ENCODE measurements at regions not wholly inside any gene's neighbourhood (a gene's known extent, or its start where the extent isn't known, plus 50 kb on each side); places are given as distances from the start of the nearest gene placed in this dataset.

GRCh38 chr10:10460451-10460850, 557.2 kb upstream of the CELF2 start:
- no peak for FAIRE-seq

GRCh38 chr10:10462151-10462941, 555.3 kb upstream of the CELF2 start:
- FAIRE-seq, result no peak

- FAIRE-seq, result no peak
These were observed 545.9 kb upstream of the CELF2 start for GRCh38 chr10:10471758-10472157.

GRCh38 chr10:10475812-10476211, 541.9 kb upstream of the CELF2 start:
- no peak for FAIRE-seq

- FAIRE-seq, result no peak
These were observed 539.8 kb upstream of the CELF2 start for GRCh38 chr10:10477844-10478243.

- FAIRE-seq, result no peak
These were observed 538.2 kb upstream of the CELF2 start for GRCh38 chr10:10479465-10479864.

- no peak for FAIRE-seq
These were observed 535.1 kb upstream of the CELF2 start for GRCh38 chr10:10482613-10483012.

GRCh38 chr10:10489076-10489475, 528.6 kb upstream of the CELF2 start:
- FAIRE-seq, result no peak

- no peak for FAIRE-seq
These were observed 527.7 kb upstream of the CELF2 start for GRCh38 chr10:10489805-10490571.

- FAIRE-seq, result no peak
These were observed 527.1 kb upstream of the CELF2 start for GRCh38 chr10:10490581-10490980.

- no peak for FAIRE-seq
These were observed 525.3 kb upstream of the CELF2 start for GRCh38 chr10:10492420-10492819.

GRCh38 chr10:10493833-10494232, 523.8 kb upstream of the CELF2 start:
- FAIRE-seq, result no peak

GRCh38 chr10:10497245-10497644, 520.4 kb upstream of the CELF2 start:
- FAIRE-seq, result no peak

GRCh38 chr10:10498781-10499180, 518.9 kb upstream of the CELF2 start:
- no peak for FAIRE-seq

- FAIRE-seq, result no peak
These were observed 517.8 kb upstream of the CELF2 start for GRCh38 chr10:10499839-10500238.

- FAIRE-seq, result no peak
These were observed 516.7 kb upstream of the CELF2 start for GRCh38 chr10:10500937-10501336.

- FAIRE-seq, result no peak
These were observed 513.9 kb upstream of the CELF2 start for GRCh38 chr10:10503772-10504171.

- FAIRE-seq, result no peak
These were observed 509.5 kb upstream of the CELF2 start for GRCh38 chr10:10508211-10508610.

- FAIRE-seq, result no peak
These were observed 507.5 kb upstream of the CELF2 start for GRCh38 chr10:10510179-10510578.

GRCh38 chr10:10513067-10513466, 504.6 kb upstream of the CELF2 start:
- no peak for FAIRE-seq

GRCh38 chr10:10513898-10514297, 503.8 kb upstream of the CELF2 start:
- FAIRE-seq, result no peak

- no peak for FAIRE-seq
These were observed 502.9 kb upstream of the CELF2 start for GRCh38 chr10:10514797-10515196.

GRCh38 chr10:10515479-10516204, 502.0 kb upstream of the CELF2 start:
- FAIRE-seq, result no peak
